ENCODE measurements at regions not wholly inside any gene's neighbourhood (a gene's known extent, or its start where the extent isn't known, plus 50 kb on each side); places are given as distances from the start of the nearest gene placed in this dataset.
"Not testable (repeated sequence)": the region's sequence is repeated elsewhere in the genome, so short reads cannot be mapped to it uniquely, and the experiment has no call there.

DNA sequence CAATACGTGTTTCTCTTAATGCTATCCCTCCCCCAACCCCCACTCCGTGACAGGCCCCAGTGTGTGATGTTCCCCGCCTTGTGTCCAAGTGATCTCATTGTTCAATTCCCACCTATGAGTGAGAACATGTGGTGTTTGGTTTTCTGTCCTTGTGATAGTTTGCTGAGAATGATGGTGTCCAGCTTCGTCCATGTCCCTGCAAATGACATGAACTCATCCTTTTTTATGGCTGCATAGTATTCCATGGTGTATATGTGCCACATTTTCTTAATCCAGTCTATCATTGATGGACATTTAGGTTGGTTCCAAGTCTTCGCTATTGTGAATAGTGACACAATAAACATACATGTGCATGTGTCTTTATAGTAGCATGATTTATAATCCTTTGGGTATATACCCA, 52.5 kb downstream of the KIAA0408 start:
- H3K36me3 Mint-ChIP-seq; ATAC-seq; H3K4me3 Mint-ChIP-seq; H3K27ac Mint-ChIP-seq; H3K9me3 Mint-ChIP-seq; H3K4me1 Mint-ChIP-seq (ENCODE audit: low read depth in 2 of 2); DNase-seq (ENCODE audit: low spot score): not testable (repeated sequence)
- peaks cover 3 to 14% of the 10 kb centered on the region in 2 donors for H3K27me3 Mint-ChIP-seq

DNA sequence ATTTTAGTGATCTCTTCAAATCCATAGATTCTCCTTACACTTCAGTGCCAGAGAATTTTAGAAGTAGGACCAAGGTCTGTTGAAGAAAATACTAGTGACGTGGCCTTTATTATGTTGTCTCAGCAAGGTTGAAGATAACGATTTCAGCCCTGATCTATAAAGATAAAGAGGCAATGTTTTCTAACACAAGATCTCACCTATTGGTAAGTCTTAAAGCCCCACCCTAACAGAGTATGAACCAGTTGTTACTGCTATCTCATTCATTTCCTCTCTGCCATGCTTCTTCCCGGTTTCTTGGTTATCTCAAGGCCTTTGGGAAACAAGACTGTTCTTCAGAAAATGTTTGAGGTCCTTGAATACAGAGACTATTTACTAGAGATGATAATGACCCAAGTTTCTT, 53.1 kb downstream of the KIAA0408 start:
- no peak for DNase-seq (ENCODE audit: low spot score)
- ATAC-seq: no peak
- no peaks in the 10 kb centered on the region for H3K36me3 Mint-ChIP-seq
- peaks cover 0 to 3% of the 10 kb centered on the region in 2 donors for H3K4me1 Mint-ChIP-seq (ENCODE audit: low read depth in 2 of 2)
- H3K9me3 Mint-ChIP-seq: peaks cover 3% of the 10 kb centered on the region
- peaks cover 0 to 14% of the 10 kb centered on the region in 2 donors for H3K27me3 Mint-ChIP-seq
- H3K27ac Mint-ChIP-seq: no peak overlapping the region
- H3K4me3 Mint-ChIP-seq: no peak overlapping the region

DNA sequence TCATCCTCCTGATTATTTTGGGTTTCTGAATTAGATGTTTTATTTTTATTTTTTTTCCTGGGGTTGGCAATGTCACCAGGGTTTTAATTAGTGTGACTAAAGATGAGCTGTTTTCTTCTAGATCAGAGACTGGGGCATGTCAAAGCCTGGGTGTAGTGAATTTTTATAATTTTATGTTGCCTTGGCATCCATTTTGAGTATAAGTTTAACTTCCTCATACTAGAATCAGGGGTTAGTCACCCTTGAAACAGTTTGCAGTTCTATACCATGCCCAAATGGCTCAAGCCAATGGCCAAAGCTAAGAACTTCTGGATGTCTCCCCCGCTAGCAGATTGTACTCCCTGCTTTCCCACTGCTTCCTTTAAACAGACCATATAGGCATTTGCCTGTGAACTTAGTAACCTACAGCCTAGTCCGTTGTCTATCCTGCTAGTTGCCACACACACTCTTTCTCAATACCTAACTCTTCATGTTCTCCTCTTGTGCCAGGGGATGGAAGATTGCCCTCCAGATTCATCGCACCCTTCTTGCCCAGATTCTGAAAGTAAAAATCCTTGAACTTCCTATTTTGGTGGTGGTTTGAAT, 54.5 kb downstream of the KIAA0408 start:
- H3K27me3 Mint-ChIP-seq: peaks cover 7 to 10% of the 10 kb centered on the region in 2 donors
- peaks cover under 1% of the 10 kb centered on the region for H3K9me3 Mint-ChIP-seq
- H3K4me3 Mint-ChIP-seq: no peak overlapping the region
- peaks cover 0 to 3% of the 10 kb centered on the region in 2 donors for H3K4me1 Mint-ChIP-seq (ENCODE audit: low read depth in 2 of 2)
- no peak for ATAC-seq
- H3K36me3 Mint-ChIP-seq: no peaks in the 10 kb centered on the region
- no peak for DNase-seq (ENCODE audit: low spot score)
- H3K27ac Mint-ChIP-seq: no peak overlapping the region

DNA sequence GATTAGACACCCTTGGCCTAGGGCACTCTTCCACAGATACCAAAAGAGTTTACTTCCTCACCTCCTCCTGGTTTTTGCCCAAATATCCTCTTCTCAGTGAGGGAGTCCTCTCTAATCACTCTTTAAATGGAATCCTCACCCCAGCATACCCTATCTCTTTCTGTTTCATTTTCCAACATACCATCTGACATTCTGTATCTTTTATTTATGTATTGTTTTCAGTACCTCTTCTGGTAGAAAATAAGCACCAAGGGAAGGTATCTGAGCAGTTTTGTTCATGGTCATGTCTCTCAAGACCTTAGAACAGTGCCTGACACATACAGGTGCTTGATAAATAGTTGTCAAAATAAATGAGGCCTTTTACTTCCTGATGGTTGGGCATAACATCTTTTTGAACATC, 55.1 kb downstream of the KIAA0408 start:
- ATAC-seq: no peak
- no peak for DNase-seq (ENCODE audit: low spot score)
- Mint-ChIP-seq H3K9me3 (no peaks in the 10 kb centered on the region), H3K4me1 (ENCODE audit: low read depth in 2 of 2) (peaks cover 0 to 3% of the 10 kb centered on the region in 2 donors), H3K4me3 (no peak overlapping the region), H3K36me3 (no peaks in the 10 kb centered on the region), H3K27ac (peak overlapping the region in 1 of 2 donors; percentile 14), H3K27me3 (peaks cover 7 to 11% of the 10 kb centered on the region in 2 donors)

DNA sequence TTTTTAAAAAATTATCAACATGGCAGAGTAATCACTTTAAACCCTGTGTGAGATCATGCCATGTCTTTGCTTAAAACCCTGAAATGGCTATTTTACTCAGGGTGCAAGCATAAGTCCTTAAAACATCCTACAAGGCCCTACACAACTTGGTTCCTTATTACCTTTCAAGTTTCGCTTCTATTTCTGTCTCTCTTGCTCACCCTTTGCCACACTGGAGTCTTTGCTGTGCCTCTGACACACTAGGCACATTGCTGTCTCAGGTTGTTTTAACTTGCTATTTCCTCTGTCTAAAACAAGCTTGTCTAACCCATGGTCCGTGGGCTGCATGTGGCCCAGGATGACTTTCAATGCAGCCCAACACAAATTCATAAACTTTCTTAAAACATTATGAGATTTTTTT, 55.6 kb downstream of the KIAA0408 start:
- Mint-ChIP-seq H3K27me3 (peaks cover 6 to 11% of the 10 kb centered on the region in 2 donors), H3K9me3 (no peaks in the 10 kb centered on the region), H3K36me3 (no peaks in the 10 kb centered on the region), H3K27ac (peak overlapping the region in 1 of 2 donors; percentile 14), H3K4me1 (ENCODE audit: low read depth in 2 of 2) (peaks cover 0 to 3% of the 10 kb centered on the region in 2 donors), H3K4me3 (no peak overlapping the region)
- no peak for ATAC-seq
- DNase-seq (ENCODE audit: low spot score): no peak

DNA sequence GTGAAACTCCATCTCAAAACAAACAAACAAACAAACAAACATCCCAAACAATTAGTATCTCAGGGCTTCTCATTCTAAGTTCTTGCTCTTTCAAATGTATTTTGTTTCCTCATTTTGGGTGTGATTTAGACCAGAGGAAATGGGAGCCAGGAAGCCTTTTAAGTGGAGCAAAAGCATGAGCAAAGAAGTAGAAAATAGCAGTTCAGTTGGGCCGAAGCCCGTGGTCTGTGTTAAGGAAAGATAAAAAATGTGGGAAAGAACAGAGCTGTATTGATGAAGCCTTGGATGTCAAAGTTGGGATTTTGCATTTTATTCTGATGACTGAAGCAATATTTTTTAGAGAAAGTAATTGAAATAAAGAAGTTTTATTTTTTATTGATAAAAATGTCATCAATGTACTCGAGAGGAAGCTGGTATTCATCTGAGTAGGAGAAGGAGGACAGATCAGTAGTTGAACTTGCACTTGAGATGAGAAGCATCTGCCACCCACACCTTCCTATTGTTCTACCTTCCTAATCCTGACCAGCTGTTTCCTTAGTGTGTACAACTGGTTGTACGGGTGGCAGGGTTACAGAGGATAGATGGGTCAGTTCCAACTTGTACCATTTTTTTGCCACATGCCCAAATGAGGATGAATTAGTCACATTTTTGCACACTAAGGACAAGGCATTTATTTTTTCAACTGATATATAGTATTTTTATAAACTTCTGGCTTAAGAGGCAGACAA, 56.1 kb downstream of the KIAA0408 start:
- H3K36me3 Mint-ChIP-seq: no peaks in the 10 kb centered on the region
- peaks cover 0 to 3% of the 10 kb centered on the region in 2 donors for H3K4me1 Mint-ChIP-seq (ENCODE audit: low read depth in 2 of 2)
- H3K27ac Mint-ChIP-seq: peak overlapping the region in 1 of 2 donors; percentile 14
- DNase-seq (ENCODE audit: low spot score) (no peak), ATAC-seq (no peak)
- no peaks in the 10 kb centered on the region for H3K9me3 Mint-ChIP-seq
- no peak overlapping the region for H3K4me3 Mint-ChIP-seq
- H3K27me3 Mint-ChIP-seq: peaks cover 2 to 11% of the 10 kb centered on the region in 2 donors

DNA sequence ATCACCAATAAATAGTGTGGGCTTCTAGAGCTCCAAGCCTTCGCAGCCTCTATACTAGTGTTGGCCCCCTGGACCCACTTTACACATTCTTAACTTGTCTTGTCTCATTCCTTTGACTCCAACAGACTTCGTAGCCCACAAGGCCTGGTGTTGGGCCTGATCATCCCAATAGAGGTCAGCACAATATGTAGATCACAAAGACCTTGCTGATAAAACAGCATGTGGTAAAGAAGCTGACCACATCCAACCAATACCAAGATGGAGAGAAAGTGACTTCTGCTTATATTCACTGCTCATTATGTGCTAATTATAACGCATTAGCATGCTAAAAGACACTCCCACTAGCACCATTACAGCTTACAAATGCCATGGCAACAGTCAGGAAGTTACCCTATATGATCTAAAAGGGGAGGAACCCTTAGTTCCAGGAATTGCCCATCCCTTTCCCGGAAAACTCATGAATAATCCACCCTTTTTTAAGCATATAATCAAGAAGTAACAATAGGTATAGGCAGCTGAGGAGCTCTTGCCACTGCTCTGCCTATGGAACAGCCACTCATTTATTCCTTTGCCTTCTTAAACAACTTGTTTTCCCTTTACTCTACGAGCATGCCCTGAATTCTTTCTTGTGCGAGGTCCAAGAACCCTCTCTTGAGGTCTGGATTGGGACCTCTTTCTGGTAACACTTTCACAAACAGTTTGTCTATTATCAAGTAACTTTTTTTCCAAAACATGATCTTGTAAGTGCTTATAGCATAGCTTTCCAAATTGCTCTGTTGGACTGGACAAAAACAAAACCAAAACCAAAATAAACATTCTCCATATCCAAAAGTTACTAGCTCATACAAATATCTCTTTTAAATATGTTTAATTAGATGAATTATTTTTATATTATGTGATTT, 54.6 kb upstream of the ECHDC1 start:
- ATAC-seq: no peak
- Mint-ChIP-seq H3K27ac (no peak overlapping the region), H3K9me3 (no peaks in the 10 kb centered on the region), H3K4me1 (ENCODE audit: low read depth in 2 of 2) (no peaks in the 10 kb centered on the region), H3K4me3 (no peak overlapping the region), H3K36me3 (no peaks in the 10 kb centered on the region), H3K27me3 (peaks cover 9 to 29% of the 10 kb centered on the region in 2 donors)
- no peak for DNase-seq (ENCODE audit: low spot score)

DNA sequence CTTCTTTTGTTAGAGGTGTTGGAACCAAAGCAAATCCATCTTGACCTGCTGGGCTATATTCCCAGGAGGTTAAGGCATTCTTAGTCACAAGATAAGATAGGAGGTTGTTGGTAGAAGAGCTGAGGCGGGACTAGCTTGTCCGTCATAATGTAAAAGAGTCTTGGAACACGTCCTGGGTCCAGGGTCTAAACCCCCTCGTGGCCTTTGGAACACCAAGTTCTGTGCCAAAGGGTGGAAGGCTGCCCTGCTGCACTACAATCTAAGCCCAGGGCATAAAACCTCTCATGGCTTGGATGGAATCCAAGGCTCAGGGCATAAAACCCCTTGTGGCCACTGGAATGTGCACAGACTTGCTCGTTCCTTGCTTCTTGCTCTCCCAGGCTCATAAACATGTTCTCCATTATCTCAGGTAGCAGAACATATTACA, 53.8 kb upstream of the ECHDC1 start:
- not testable (repeated sequence) for ATAC-seq; H3K4me3 Mint-ChIP-seq; H3K9me3 Mint-ChIP-seq; DNase-seq (ENCODE audit: low spot score); H3K4me1 Mint-ChIP-seq (ENCODE audit: low read depth in 2 of 2); H3K27ac Mint-ChIP-seq; H3K36me3 Mint-ChIP-seq
- H3K27me3 Mint-ChIP-seq: peaks cover 7 to 29% of the 10 kb centered on the region in 2 donors
